ENCODE measurements at regions not wholly inside any gene's neighbourhood (a gene's known extent, or its start where the extent isn't known, plus 50 kb on each side); places are given as distances from the start of the nearest gene placed in this dataset.

GRCh38 chr2:5285061-5285460, 407.1 kb upstream of the SOX11 start:
- no peak for DNase-seq (ENCODE audit: low spot score)
- TF ChIP-seq CTCF (IDR thresholded peaks at IDR 0.05; ENCODE audit: extremely low read depth, missing control alignments), result no peak

GRCh38 chr2:5285872-5286769, 406.1 kb upstream of the SOX11 start:
- TF ChIP-seq CTCF (IDR thresholded peaks at IDR 0.05; ENCODE audit: extremely low read depth, missing control alignments), result no peak
- DNase-seq (ENCODE audit: low spot score), result no peak

- TF ChIP-seq CTCF (IDR thresholded peaks at IDR 0.05; ENCODE audit: extremely low read depth, missing control alignments), result no peak
- DNase-seq (ENCODE audit: low spot score), result no peak
These were observed 404.4 kb upstream of the SOX11 start for GRCh38 chr2:5287558-5288334.

GRCh38 chr2:5290900-5291546, 401.2 kb upstream of the SOX11 start:
- DNase-seq (ENCODE audit: low spot score), result no peak
- no peak for TF ChIP-seq CTCF (IDR thresholded peaks at IDR 0.05; ENCODE audit: extremely low read depth, missing control alignments)

GRCh38 chr2:5304640-5305039, 387.5 kb upstream of the SOX11 start:
- no peak for DNase-seq (ENCODE audit: low spot score)
- TF ChIP-seq CTCF (IDR thresholded peaks at IDR 0.05; ENCODE audit: extremely low read depth, missing control alignments), result no peak

- TF ChIP-seq CTCF (IDR thresholded peaks at IDR 0.05; ENCODE audit: extremely low read depth, missing control alignments), result no peak
- DNase-seq (ENCODE audit: low spot score), result no peak
These were observed 377.1 kb upstream of the SOX11 start for GRCh38 chr2:5315041-5315440.

GRCh38 chr2:5315512-5315911, 376.7 kb upstream of the SOX11 start:
- no peak for TF ChIP-seq CTCF (IDR thresholded peaks at IDR 0.05; ENCODE audit: extremely low read depth, missing control alignments)
- no peak for DNase-seq (ENCODE audit: low spot score)

Measured in GM20000 (cell line).